Chondrocyte (in vitro differentiated cells): ENCODE measurements at regions not wholly inside any gene's neighbourhood (a gene's known extent, or its start where the extent isn't known, plus 50 kb on each side); places are given as distances from the start of the nearest gene placed in this dataset.

Experiments
- DNase-seq: peaks from one replicate; pipeline ENCODE4 v3.0.0; 2021; ENCODE audit warnings: mixed read lengths, low spot score
- H3K27ac Mint-ChIP-seq: one replicate; pipeline ENCODE4 v1.8.0; 2021; ENCODE audit warnings: mild to moderate bottlenecking, moderate library complexity, mixed read lengths; ENCODE audit not compliant: unreplicated experiment
- H3K27me3 Mint-ChIP-seq: 2 replicates; pipeline ENCODE4 v1.8.0; 2021; ENCODE audit warnings: low read depth, mixed read lengths
- H3K36me3 Mint-ChIP-seq: 2 replicates; pipeline ENCODE4 v1.8.0; 2021; ENCODE audit warnings: low read depth, mixed read lengths
- H3K4me1 Mint-ChIP-seq: 2 replicates; pipeline ENCODE4 v1.8.0; 2021; ENCODE audit warnings: low read depth, mild to moderate bottlenecking, mixed read lengths
- H3K4me3 Mint-ChIP-seq: one replicate; pipeline ENCODE4 v1.8.0; 2021; ENCODE audit warnings: mild to moderate bottlenecking, moderate library complexity, mixed read lengths; ENCODE audit not compliant: unreplicated experiment
- H3K9me3 Mint-ChIP-seq: 2 replicates; pipeline ENCODE4 v1.8.0; 2021; ENCODE audit warnings: low read depth, mixed read lengths
- TF ChIP-seq, protein P1 (sequence below): fragments of 200-600 bp; sonication (generic); IDR thresholded peaks from 2 replicates; pipeline ENCODE4 v1.5.0; 2021; ENCODE audit warnings: antibody characterized with exemption, mild to moderate bottlenecking, moderate library complexity

- no peak overlapping the region for H3K4me3 Mint-ChIP-seq
- peaks cover 10% of the 10 kb centered on the region for H3K27me3 Mint-ChIP-seq
- no peak for DNase-seq
- TF ChIP-seq, protein P1, sequence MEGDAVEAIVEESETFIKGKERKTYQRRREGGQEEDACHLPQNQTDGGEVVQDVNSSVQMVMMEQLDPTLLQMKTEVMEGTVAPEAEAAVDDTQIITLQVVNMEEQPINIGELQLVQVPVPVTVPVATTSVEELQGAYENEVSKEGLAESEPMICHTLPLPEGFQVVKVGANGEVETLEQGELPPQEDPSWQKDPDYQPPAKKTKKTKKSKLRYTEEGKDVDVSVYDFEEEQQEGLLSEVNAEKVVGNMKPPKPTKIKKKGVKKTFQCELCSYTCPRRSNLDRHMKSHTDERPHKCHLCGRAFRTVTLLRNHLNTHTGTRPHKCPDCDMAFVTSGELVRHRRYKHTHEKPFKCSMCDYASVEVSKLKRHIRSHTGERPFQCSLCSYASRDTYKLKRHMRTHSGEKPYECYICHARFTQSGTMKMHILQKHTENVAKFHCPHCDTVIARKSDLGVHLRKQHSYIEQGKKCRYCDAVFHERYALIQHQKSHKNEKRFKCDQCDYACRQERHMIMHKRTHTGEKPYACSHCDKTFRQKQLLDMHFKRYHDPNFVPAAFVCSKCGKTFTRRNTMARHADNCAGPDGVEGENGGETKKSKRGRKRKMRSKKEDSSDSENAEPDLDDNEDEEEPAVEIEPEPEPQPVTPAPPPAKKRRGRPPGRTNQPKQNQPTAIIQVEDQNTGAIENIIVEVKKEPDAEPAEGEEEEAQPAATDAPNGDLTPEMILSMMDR, result no peak
- H3K27ac Mint-ChIP-seq, result no peak overlapping the region
- H3K9me3 Mint-ChIP-seq, result peaks cover 17% of the 10 kb centered on the region
- peaks cover 6% of the 10 kb centered on the region for H3K36me3 Mint-ChIP-seq
- H3K4me1 Mint-ChIP-seq, result no peaks in the 10 kb centered on the region
These were observed 405.6 kb upstream of the TMEM132C start for GRCh38 chr12:127861406-127861805.

DNA sequence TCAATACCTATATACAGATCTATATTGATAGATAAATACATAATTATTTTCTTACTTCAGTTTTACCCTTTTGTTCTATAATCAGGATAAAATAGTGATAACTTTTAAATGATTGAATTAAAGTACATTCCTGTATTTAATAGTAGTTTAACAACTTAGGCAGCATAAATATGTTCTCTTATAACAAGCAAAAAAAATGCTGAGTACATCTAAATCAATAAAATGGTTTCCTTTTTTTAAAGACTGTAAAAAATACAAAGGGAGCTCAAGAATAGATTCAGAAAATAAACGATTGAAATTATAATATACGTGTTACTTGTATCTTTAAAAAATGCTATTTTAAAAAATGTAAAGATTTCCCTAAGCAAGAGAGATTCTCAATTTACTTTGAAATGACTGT lies 393.7 kb upstream of the TMEM132C start:
- TF ChIP-seq, protein P1, result no peak
- H3K4me3 Mint-ChIP-seq, result no peak overlapping the region
- H3K36me3 Mint-ChIP-seq, result no peaks in the 10 kb centered on the region
- no peak for DNase-seq
- H3K27ac Mint-ChIP-seq, result no peak overlapping the region
- H3K9me3 Mint-ChIP-seq, result peaks cover 2% of the 10 kb centered on the region
- no peaks in the 10 kb centered on the region for H3K27me3 Mint-ChIP-seq
- no peaks in the 10 kb centered on the region for H3K4me1 Mint-ChIP-seq

DNA sequence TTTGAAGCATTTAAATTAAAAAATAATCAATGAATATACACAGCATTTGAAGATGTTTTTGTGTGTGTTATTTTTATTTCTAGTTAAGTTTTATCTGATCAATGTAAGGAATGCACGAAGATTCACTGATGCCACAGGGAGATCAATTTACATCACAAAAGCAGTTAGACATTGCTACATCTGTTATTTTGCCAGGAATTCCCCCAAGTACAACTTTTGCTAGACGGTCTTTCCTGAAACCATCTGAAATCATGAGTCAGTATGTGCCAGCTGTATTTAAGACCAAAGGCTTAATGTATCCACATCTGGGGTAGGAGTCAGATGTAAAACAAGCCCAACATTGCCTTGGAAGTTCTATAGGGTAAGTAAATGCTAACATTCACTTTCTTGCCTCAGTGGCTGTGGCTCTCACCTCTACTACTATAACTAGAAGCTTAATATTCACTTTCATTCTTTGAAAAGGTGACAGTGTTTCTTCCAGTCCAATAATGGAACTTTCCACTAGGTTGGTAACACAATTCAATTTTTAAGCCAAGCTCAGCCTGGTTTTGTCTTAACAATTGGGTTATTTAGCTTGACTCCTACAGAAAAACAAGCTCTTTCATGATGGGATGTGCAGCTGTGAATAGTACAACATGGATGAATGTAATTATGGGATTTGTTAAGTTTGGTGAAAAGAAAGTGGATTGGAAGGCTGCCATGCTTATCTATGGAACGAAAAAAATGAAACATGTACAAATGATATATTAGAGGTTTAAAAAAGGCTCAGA lies 385.4 kb upstream of the TMEM132C start:
- Mint-ChIP-seq H3K4me1 (peaks cover 15% of the 10 kb centered on the region), H3K9me3 (no peaks in the 10 kb centered on the region), H3K4me3 (no peak overlapping the region), H3K36me3 (no peaks in the 10 kb centered on the region), H3K27ac (no peak overlapping the region), H3K27me3 (no peaks in the 10 kb centered on the region)
- DNase-seq, result no peak
- TF ChIP-seq, protein P1, result no peak

DNA sequence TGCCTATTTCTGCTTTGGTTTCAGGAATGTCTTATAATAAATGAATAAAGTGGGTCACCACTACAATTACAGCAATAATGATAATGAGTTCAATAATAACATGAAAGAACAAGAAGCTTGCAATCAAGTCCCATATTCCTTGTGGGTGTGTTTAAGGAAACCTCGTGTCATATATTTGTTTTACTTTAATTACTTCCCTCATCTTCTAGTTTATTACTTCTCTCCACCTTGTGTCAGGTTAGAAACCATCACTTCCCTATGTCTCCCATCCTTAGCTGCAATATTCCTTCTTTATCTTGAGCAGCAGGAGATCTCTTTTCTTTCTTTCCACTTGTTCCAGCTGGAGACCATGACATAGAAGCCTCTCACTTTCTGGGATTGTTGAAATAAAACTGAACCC lies 384.0 kb upstream of the TMEM132C start:
- TF ChIP-seq, protein P1, result no peak
- peaks cover 21% of the 10 kb centered on the region for H3K4me1 Mint-ChIP-seq
- no peak for DNase-seq
- no peaks in the 10 kb centered on the region for H3K27me3 Mint-ChIP-seq
- H3K36me3 Mint-ChIP-seq, result no peaks in the 10 kb centered on the region
- no peaks in the 10 kb centered on the region for H3K9me3 Mint-ChIP-seq
- no peak overlapping the region for H3K4me3 Mint-ChIP-seq
- no peak overlapping the region for H3K27ac Mint-ChIP-seq

GRCh38 chr12:127885954-127886750 lies 380.8 kb upstream of the TMEM132C start:
- no peak overlapping the region for H3K4me3 Mint-ChIP-seq
- peaks cover 27% of the 10 kb centered on the region for H3K4me1 Mint-ChIP-seq
- no peaks in the 10 kb centered on the region for H3K9me3 Mint-ChIP-seq
- TF ChIP-seq, protein P1, result no peak
- DNase-seq, result no peak
- H3K36me3 Mint-ChIP-seq, result no peaks in the 10 kb centered on the region
- no peak overlapping the region for H3K27ac Mint-ChIP-seq
- no peaks in the 10 kb centered on the region for H3K27me3 Mint-ChIP-seq
